Upper lobe of left lung (tissue), 4 donors: ENCODE measurements at regions not wholly inside any gene's neighbourhood (a gene's known extent, or its start where the extent isn't known, plus 50 kb on each side); places are given as distances from the start of the nearest gene placed in this dataset.

Experiments used
- EP300 ChIP-seq, 4 donors: sonication (generic); formaldehyde crosslinking; IDR thresholded peaks; one replicate each; pipeline ENCODE4 v1.5.1; 2017; ENCODE audit warnings: antibody characterized with exemption in 4 of 4, control low read depth in 2 of 4
- POLR2A ChIP-seq, 4 donors: fragments of 450-650 bp; IDR thresholded peaks; one replicate each; pipeline ENCODE4 v1.5.1; 2016 to 2017; ENCODE audit warnings: antibody characterized with exemption in 4 of 4, mild to moderate bottlenecking in 2 of 4
- POLR2AphosphoS5 ChIP-seq, 2 donors: sonication (generic); formaldehyde crosslinking; IDR thresholded peaks; one replicate each; pipeline ENCODE4 v1.5.1; 2017; ENCODE audit warnings: antibody characterized with exemption in 2 of 2
- TF ChIP-seq, protein P1 (sequence below), 6 experiments: fragments of 450-650 bp in 4 of 6; fragments of 200-600 bp in 2 of 6; sonication (generic) in 2 of 6; IDR thresholded peaks; one replicate each; pipeline ENCODE4 v1.5.1; 2016 to 2019; ENCODE audit warnings: antibody characterized with exemption in 6 of 6

DNA sequence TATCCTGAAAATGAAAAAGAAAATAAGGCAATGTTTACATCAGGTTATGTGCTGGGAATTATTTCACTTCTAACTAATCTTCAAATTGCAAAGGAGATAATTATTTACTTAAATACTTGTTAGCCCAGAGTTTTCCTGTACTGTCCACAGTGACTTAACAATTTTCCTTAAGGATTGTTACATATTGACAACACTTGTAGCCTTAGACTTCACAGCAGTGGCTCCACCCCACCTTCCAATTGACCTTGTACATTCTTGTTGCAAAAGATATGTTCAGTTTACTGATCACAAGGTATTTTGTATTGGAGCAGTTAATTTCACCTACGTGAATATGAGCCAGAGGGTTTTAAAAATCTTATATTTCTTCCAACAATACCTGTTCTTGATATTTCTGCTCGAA, 376.9 kb downstream of the CNTN6 start:
- TF ChIP-seq, protein P1, sequence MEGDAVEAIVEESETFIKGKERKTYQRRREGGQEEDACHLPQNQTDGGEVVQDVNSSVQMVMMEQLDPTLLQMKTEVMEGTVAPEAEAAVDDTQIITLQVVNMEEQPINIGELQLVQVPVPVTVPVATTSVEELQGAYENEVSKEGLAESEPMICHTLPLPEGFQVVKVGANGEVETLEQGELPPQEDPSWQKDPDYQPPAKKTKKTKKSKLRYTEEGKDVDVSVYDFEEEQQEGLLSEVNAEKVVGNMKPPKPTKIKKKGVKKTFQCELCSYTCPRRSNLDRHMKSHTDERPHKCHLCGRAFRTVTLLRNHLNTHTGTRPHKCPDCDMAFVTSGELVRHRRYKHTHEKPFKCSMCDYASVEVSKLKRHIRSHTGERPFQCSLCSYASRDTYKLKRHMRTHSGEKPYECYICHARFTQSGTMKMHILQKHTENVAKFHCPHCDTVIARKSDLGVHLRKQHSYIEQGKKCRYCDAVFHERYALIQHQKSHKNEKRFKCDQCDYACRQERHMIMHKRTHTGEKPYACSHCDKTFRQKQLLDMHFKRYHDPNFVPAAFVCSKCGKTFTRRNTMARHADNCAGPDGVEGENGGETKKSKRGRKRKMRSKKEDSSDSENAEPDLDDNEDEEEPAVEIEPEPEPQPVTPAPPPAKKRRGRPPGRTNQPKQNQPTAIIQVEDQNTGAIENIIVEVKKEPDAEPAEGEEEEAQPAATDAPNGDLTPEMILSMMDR (IDR thresholded peaks at IDR 0.05): no peak
- TF ChIP-seq EP300 (IDR thresholded peaks at IDR 0.05): no peak
- TF ChIP-seq POLR2AphosphoS5 (IDR thresholded peaks at IDR 0.05): no peak
- TF ChIP-seq POLR2A (IDR thresholded peaks at IDR 0.05): no peak
